Loucy (cell line): ENCODE measurements at regions not wholly inside any gene's neighbourhood (a gene's known extent, or its start where the extent isn't known, plus 50 kb on each side); places are given as distances from the start of the nearest gene placed in this dataset.

Source experiments
- H2AFZ ChIP-seq: fragments of 200-600 bp; sonication (generic); 2 replicates; pipeline ENCODE4 v1.6.0; 2016; ENCODE audit warnings: antibody characterized with exemption, mild to moderate bottlenecking, low read length, moderate library complexity
- H3F3A ChIP-seq: fragments of 200-600 bp; 2 replicates; pipeline ENCODE4 v1.6.0; 2016; ENCODE audit warnings: antibody characterized with exemption, low read depth, mild to moderate bottlenecking
- H3K27me3 ChIP-seq: fragments of 200-600 bp; sonication (generic); 2 replicates; pipeline ENCODE4 v1.6.1; 2014; ENCODE audit warnings: low read length, mild to moderate bottlenecking; ENCODE audit not compliant: insufficient read depth, poor library complexity, severe bottlenecking
- H3K36me3 ChIP-seq: fragments of 200-600 bp; sonication (generic); 2 replicates; pipeline ENCODE4 v1.6.1; 2016; ENCODE audit warnings: low read length; ENCODE audit not compliant: insufficient read depth
- H3K4me1 ChIP-seq: fragments of 200-600 bp; sonication (generic); 2 replicates; pipeline ENCODE4 v1.5.1; 2014; ENCODE audit warnings: low read length, mild to moderate bottlenecking; ENCODE audit not compliant: insufficient read depth, poor library complexity, severe bottlenecking
- H3K4me2 ChIP-seq: fragments of 200-600 bp; sonication (generic); 2 replicates; pipeline ENCODE4 v1.6.0; 2014; ENCODE audit warnings: antibody characterized with exemption, low read length, low read depth, mild to moderate bottlenecking; ENCODE audit not compliant: poor library complexity, severe bottlenecking
- H3K4me3 ChIP-seq: fragments of 200-600 bp; sonication (generic); 2 replicates; pipeline ENCODE4 v1.5.1; 2014; ENCODE audit warnings: low read length, mild to moderate bottlenecking, mixed read lengths; ENCODE audit not compliant: poor library complexity, severe bottlenecking
- H3K79me2 ChIP-seq: fragments of 200-600 bp; sonication (generic); 2 replicates; pipeline ENCODE4 v1.6.1; 2014; ENCODE audit warnings: low read length; ENCODE audit not compliant: insufficient read depth
- H3K9ac ChIP-seq: fragments of 200-600 bp; sonication (generic); 2 replicates; pipeline ENCODE4 v1.6.0; 2014; ENCODE audit warnings: mild to moderate bottlenecking, low read depth, low read length, moderate library complexity; ENCODE audit not compliant: poor library complexity, severe bottlenecking
- H3K9me2 ChIP-seq: fragments of 200-600 bp; sonication (generic); replicated peaks from 2 replicates; pipeline ENCODE4 v1.6.1; 2016; ENCODE audit warnings: low read depth, low read length, mixed read lengths
- H3K9me3 ChIP-seq: fragments of 200-600 bp; sonication (generic); 2 replicates; pipeline ENCODE4 v1.6.1; 2014; ENCODE audit warnings: mild to moderate bottlenecking, antibody characterized with exemption, low read length, low read depth; ENCODE audit not compliant: insufficient read depth
- H4K20me1 ChIP-seq: fragments of 200-600 bp; sonication (generic); 2 replicates; pipeline ENCODE4 v1.6.0; 2014; ENCODE audit warnings: antibody characterized with exemption, low read length, mild to moderate bottlenecking; ENCODE audit not compliant: insufficient read depth, poor library complexity, severe bottlenecking
- CTCF ChIP-seq: fragments of 200-600 bp; sonication (generic); conservative IDR thresholded peaks from 2 replicates; pipeline ENCODE4 v1.5.1; 2014; ENCODE audit warnings: mild to moderate bottlenecking, antibody characterized with exemption, low read length
- EZH2phosphoT487 ChIP-seq: fragments of 200-600 bp; IDR thresholded peaks from 2 replicates; pipeline ENCODE4 v1.6.1; 2018; ENCODE audit warnings: antibody characterized with exemption, mild to moderate bottlenecking, moderate library complexity, borderline replicate concordance

GRCh38 chr11:95435192-95435591, 204.2 kb upstream of the SESN3 start:
- no peaks in the 10 kb centered on the region for H3F3A ChIP-seq
- peak overlapping the region; percentile 13 for H3K9ac ChIP-seq
- no peak for TF ChIP-seq CTCF
- no peak for TF ChIP-seq EZH2phosphoT487
- no peaks in the 10 kb centered on the region for H3K9me3 ChIP-seq
- H3K4me2 ChIP-seq: peak overlapping the region; percentile 52
- peak overlapping the region; percentile 7 for H3K4me3 ChIP-seq
- no peaks in the 10 kb centered on the region for H3K79me2 ChIP-seq
- no peaks in the 10 kb centered on the region for H3K9me2 ChIP-seq
- H4K20me1 ChIP-seq: no peaks in the 10 kb centered on the region
- H3K36me3 ChIP-seq: no peaks in the 10 kb centered on the region
- peak overlapping the region; percentile 73 for H2AFZ ChIP-seq
- no peaks in the 10 kb centered on the region for H3K27me3 ChIP-seq
- H3K4me1 ChIP-seq: peaks cover 53% of the 10 kb centered on the region

GRCh38 chr11:95434489-95435057, 203.6 kb upstream of the SESN3 start:
- H3K9ac ChIP-seq: peak overlapping the region; percentile 13
- H3K4me2 ChIP-seq: peak overlapping the region; percentile 52
- no peaks in the 10 kb centered on the region for H3K36me3 ChIP-seq
- peak overlapping the region; percentile 73 for H2AFZ ChIP-seq
- peak overlapping the region; percentile 7 for H3K4me3 ChIP-seq
- no peaks in the 10 kb centered on the region for H3K9me3 ChIP-seq
- no peaks in the 10 kb centered on the region for H3K27me3 ChIP-seq
- peaks cover 60% of the 10 kb centered on the region for H3K4me1 ChIP-seq
- TF ChIP-seq EZH2phosphoT487 (no peak), CTCF (no peak)
- no peaks in the 10 kb centered on the region for H3K9me2 ChIP-seq
- H3K79me2 ChIP-seq: no peaks in the 10 kb centered on the region
- no peaks in the 10 kb centered on the region for H4K20me1 ChIP-seq
- H3F3A ChIP-seq: no peaks in the 10 kb centered on the region

- Histone ChIP-seq H2AFZ (no peak overlapping the region), H3K79me2 (no peaks in the 10 kb centered on the region), H3K27me3 (no peaks in the 10 kb centered on the region), H3K36me3 (no peaks in the 10 kb centered on the region), H3K9me2 (no peaks in the 10 kb centered on the region), H4K20me1 (no peaks in the 10 kb centered on the region), H3K4me3 (no peak overlapping the region), H3K9me3 (no peaks in the 10 kb centered on the region), H3F3A (no peaks in the 10 kb centered on the region), H3K4me2 (no peak overlapping the region), H3K4me1 (peaks cover 65% of the 10 kb centered on the region), H3K9ac (no peak overlapping the region)
- TF ChIP-seq CTCF (no peak), EZH2phosphoT487 (no peak)
These were observed 203.0 kb upstream of the SESN3 start for GRCh38 chr11:95434009-95434408.
